Activated CD4-positive, alpha-beta T cell treated with anti-CD3 and anti-CD28 coated beads, Interleukin-2, amount 10 ng/mL, durations not matched to agents 24 days and 14 days (primary cell): ENCODE measurements at regions not wholly inside any gene's neighbourhood (a gene's known extent, or its start where the extent isn't known, plus 50 kb on each side); places are given as distances from the start of the nearest gene placed in this dataset.

Source experiments
- DNase-seq: peaks from one replicate; pipeline ENCODE4 v3.0.0; 2022
- H3K27ac Mint-ChIP-seq: one replicate; pipeline ENCODE4 v1.8.0; 2022; ENCODE audit warnings: mild to moderate bottlenecking, mixed read lengths
- H3K27me3 Mint-ChIP-seq: one replicate; pipeline ENCODE4 v1.8.0; 2022; ENCODE audit warnings: mixed read lengths
- H3K36me3 Mint-ChIP-seq: one replicate; pipeline ENCODE4 v1.8.0; 2022; ENCODE audit warnings: low read depth, mild to moderate bottlenecking, mixed read lengths
- H3K4me1 Mint-ChIP-seq: one replicate; pipeline ENCODE4 v1.8.0; 2021; ENCODE audit warnings: mixed read lengths
- H3K4me3 Mint-ChIP-seq: one replicate; pipeline ENCODE4 v1.8.0; 2022; ENCODE audit warnings: mild to moderate bottlenecking, moderate library complexity, mixed read lengths
- H3K9me3 Mint-ChIP-seq: one replicate; pipeline ENCODE4 v1.8.0; 2021; ENCODE audit warnings: mixed read lengths
- intact Hi-C: fragments of 100-400 bp; cut with micrococcal nuclease; formaldehyde crosslinking; loops from one replicate; pipeline ENCODE4 v1.15.1; 2023

DNA sequence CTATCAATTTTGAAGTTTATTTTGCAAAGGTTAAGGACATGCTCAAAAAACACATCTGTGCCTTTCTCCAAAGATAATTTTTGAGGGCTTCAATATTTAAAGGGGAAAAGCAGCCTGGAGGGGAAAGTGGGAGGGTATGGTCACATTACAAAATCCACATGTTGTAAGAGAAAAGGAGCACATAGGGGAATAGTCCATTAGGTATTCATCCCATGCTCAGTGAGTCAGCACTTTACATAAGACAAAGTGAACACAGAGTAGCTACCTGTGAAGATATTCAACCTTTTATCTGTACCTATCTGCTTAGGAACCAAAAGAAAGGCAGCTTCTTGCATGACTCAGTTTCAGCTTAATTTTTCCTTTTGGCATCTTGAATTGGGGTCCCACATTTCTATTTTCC, 932.0 kb downstream of the SLITRK6 start:
- Mint-ChIP-seq H3K4me3 (no peak overlapping the region), H3K36me3 (no peaks in the 10 kb centered on the region), H3K27me3 (no peaks in the 10 kb centered on the region), H3K27ac (no peak overlapping the region), H3K9me3 (no peaks in the 10 kb centered on the region), H3K4me1 (no peaks in the 10 kb centered on the region)
- DNase-seq = no peak
- intact Hi-C loops = no loop called here

DNA sequence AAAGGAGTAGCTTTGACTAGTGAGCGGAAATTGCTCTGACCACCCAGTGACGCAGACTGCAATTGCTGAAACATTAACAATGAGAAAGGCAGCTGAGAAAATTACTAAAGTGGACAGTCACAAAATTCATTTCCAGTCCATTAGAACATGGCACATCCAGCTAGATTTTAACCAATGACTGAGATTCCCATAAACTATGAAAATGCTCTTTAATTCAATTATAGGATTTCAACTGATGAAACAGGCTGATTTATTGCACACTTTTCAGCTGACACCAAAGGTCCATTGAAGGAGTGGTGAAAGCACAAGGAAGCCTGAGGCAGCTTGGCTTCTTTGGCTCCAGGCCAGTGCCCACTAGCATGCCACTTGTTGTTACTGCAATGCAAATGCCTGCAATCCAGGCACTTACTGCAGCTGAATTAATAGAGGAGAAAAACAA, 933.4 kb downstream of the SLITRK6 start:
- H3K27me3 Mint-ChIP-seq = no peaks in the 10 kb centered on the region
- no peak overlapping the region for H3K27ac Mint-ChIP-seq
- H3K4me1 Mint-ChIP-seq = no peaks in the 10 kb centered on the region
- intact Hi-C loops = no loop called here
- H3K9me3 Mint-ChIP-seq = no peaks in the 10 kb centered on the region
- no peak overlapping the region for H3K4me3 Mint-ChIP-seq
- no peaks in the 10 kb centered on the region for H3K36me3 Mint-ChIP-seq
- DNase-seq = no peak

- Mint-ChIP-seq H3K4me1 (no peaks in the 10 kb centered on the region), H3K27me3 (no peaks in the 10 kb centered on the region), H3K36me3 (no peaks in the 10 kb centered on the region), H3K27ac (no peak overlapping the region), H3K9me3 (no peaks in the 10 kb centered on the region), H3K4me3 (no peak overlapping the region)
- intact Hi-C loops = no loop called here
- DNase-seq = no peak
These were observed 934.9 kb downstream of the SLITRK6 start for GRCh38 chr13:84864341-84864740.

GRCh38 chr13:84847107-84847506, 952.1 kb downstream of the SLITRK6 start:
- no peak for DNase-seq
- Mint-ChIP-seq H3K36me3 (no peaks in the 10 kb centered on the region), H3K4me3 (no peak overlapping the region), H3K4me1 (no peaks in the 10 kb centered on the region), H3K27me3 (no peaks in the 10 kb centered on the region), H3K27ac (no peak overlapping the region), H3K9me3 (no peaks in the 10 kb centered on the region)
- intact Hi-C loops = no loop called here

DNA sequence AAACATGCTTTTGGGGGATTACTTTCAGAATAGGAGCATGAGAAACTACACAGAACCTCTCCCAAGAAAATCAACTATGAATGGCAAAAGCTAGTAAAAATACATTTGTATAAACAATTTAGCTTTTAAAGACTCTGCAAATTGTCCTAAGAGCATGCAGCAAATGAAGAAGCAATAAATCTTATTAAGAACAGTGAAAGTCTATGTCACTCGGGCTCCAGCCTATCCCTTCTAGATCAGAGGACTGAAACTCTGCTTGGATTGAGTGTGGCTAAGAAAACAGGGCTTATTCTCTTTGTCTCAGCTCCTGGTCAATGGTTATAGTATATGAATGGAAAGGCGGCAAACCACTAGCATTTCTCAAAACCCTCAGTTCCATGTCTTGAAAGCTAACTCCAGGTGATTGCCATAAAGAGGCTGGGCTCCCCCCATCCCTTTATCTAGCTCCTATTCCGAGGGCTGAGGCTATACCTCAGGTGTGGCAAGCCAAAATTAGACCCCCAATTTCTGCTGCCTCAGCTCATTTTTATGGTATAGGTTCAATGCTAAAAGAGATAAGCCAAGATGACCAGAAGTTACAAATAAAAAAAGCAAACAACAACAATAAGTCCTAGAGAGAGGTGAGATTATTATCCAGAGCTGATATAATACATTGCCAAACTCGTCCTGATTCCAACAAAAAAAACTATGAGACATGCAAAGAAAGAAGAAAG, 953.2 kb downstream of the SLITRK6 start:
- no peak for DNase-seq
- H3K4me3 Mint-ChIP-seq = no peak overlapping the region
- no peaks in the 10 kb centered on the region for H3K4me1 Mint-ChIP-seq
- no peak overlapping the region for H3K27ac Mint-ChIP-seq
- H3K36me3 Mint-ChIP-seq = no peaks in the 10 kb centered on the region
- H3K27me3 Mint-ChIP-seq = no peaks in the 10 kb centered on the region
- no peaks in the 10 kb centered on the region for H3K9me3 Mint-ChIP-seq
- intact Hi-C loops = no loop called here

GRCh38 chr13:84844473-84844872, 954.7 kb downstream of the SLITRK6 start:
- H3K27ac Mint-ChIP-seq = no peak overlapping the region
- intact Hi-C loops = no loop called here
- no peaks in the 10 kb centered on the region for H3K9me3 Mint-ChIP-seq
- H3K4me1 Mint-ChIP-seq = no peaks in the 10 kb centered on the region
- no peak for DNase-seq
- no peaks in the 10 kb centered on the region for H3K27me3 Mint-ChIP-seq
- no peak overlapping the region for H3K4me3 Mint-ChIP-seq
- no peaks in the 10 kb centered on the region for H3K36me3 Mint-ChIP-seq

DNA sequence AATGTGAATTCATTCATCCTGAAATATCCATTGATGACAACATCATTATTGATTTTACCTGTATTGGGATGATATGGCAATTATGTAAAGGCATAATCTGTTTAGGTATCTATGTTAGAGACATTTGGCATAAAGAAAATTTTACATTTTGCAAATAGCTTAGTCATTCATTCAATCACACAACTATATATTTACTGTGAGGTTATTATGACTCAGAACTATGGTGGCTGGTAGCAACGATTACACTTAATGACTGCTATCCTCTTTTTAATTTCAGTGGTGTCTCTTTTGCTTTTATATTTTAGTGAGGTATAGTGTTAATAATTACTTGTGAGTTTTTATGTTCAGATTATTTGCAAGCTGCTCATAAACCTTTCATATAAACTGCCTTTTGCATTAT, 955.9 kb downstream of the SLITRK6 start:
- intact Hi-C loops = no loop called here
- Mint-ChIP-seq H3K36me3 (no peaks in the 10 kb centered on the region), H3K27ac (no peak overlapping the region), H3K4me1 (no peaks in the 10 kb centered on the region), H3K4me3 (no peak overlapping the region), H3K27me3 (no peaks in the 10 kb centered on the region), H3K9me3 (no peaks in the 10 kb centered on the region)
- no peak for DNase-seq

DNA sequence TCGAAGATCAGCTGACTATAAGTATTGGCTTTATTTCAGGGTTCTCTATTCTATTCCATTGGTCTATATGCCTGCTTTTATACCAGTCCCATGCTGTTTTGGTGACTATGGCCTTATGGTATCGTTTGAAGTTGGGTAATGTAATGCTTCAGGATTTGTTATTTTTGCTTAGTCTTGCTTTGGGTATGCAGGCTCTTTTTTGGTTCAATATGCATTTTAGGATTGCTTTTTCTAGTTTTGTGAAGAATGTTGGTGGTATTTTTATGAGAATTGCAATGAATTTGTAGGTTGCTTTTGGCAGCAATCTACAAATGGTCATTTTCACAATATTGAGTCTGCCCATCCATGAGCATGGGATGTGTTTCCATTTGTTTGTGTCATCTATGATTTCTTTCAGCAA, 951.9 kb upstream of the SLITRK1 start:
- Mint-ChIP-seq H3K9me3 (no peaks in the 10 kb centered on the region), H3K27me3 (no peaks in the 10 kb centered on the region), H3K4me1 (no peaks in the 10 kb centered on the region), H3K4me3 (no peak overlapping the region), H3K27ac (no peak overlapping the region), H3K36me3 (no peaks in the 10 kb centered on the region)
- DNase-seq = no peak
- intact Hi-C loops = no loop called here

- Mint-ChIP-seq H3K4me3 (no peak overlapping the region), H3K27ac (no peak overlapping the region), H3K36me3 (no peaks in the 10 kb centered on the region), H3K4me1 (no peaks in the 10 kb centered on the region), H3K9me3 (no peaks in the 10 kb centered on the region), H3K27me3 (no peaks in the 10 kb centered on the region)
- DNase-seq = no peak
- intact Hi-C loops = no loop called here
These were observed 949.7 kb upstream of the SLITRK1 start for GRCh38 chr13:84831666-84832657.

DNA sequence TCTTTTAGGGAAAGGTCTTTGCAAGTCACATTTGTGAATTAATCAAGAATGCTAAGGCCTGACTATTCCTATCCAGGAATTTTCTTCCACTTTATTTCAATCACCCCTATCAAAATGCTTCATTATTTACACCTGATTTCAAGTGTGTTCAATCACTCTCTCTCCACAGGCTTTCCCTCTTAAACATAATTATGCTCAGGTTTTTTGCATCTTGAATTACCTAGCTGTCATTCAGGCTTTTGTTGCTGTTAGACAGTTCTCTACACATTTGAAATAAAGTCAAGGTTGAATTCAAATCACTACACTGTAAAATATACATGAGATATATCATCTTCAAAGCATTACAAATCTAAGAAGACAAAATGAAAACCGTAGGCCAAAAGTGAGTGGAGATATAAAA, 941.3 kb upstream of the SLITRK1 start:
- DNase-seq = no peak
- intact Hi-C loops = no loop called here
- Mint-ChIP-seq H3K4me3 (no peak overlapping the region), H3K4me1 (no peaks in the 10 kb centered on the region), H3K36me3 (no peaks in the 10 kb centered on the region), H3K27ac (no peak overlapping the region), H3K27me3 (no peaks in the 10 kb centered on the region), H3K9me3 (no peaks in the 10 kb centered on the region)

DNA sequence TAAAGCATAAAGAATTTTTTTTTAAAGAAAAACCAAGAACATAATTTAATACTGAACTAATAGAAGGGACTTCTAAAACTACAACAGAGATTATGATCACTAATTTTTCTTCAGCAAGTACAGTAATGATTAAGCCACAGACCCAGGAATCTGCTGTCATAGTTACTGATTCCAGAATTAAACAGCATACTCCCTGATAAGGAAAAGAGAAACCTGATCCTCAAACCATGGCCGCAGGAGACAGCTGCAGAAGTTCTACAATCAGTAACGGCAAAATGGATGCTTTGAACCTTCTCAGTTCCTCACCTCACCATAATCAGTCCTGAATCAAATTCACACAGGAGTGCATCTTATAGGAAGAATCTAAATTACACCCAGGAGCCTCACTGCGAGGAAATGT, 939.0 kb upstream of the SLITRK1 start:
- no peak overlapping the region for H3K27ac Mint-ChIP-seq
- DNase-seq = no peak
- intact Hi-C loops = no loop called here
- H3K36me3 Mint-ChIP-seq = no peaks in the 10 kb centered on the region
- H3K27me3 Mint-ChIP-seq = no peaks in the 10 kb centered on the region
- H3K9me3 Mint-ChIP-seq = no peaks in the 10 kb centered on the region
- H3K4me3 Mint-ChIP-seq = no peak overlapping the region
- H3K4me1 Mint-ChIP-seq = no peaks in the 10 kb centered on the region

DNA sequence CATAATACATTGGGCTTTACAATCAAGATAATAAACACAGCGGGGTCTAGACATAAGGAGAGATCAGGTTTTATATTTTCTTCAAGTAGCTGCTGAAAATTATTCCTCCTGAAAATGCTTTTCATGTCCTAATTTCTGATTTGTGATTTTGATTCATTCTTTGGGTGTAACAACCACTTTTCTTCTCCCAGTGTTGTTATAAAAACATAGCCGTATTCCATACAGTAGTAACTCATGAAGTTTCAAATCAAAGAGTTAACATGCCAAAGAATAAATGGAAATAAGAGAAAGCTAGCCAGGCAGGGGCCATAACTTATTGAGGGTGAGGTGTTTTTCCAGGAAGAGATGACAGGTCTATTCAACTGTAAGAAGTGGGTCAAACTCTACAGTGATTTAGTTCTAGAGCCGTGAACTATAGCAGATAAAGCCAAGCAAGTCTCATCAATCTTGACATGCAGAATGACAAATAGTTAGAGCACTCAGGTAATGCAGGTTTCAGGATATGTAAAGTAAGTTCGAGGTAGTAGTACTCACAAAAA, 934.4 kb upstream of the SLITRK1 start:
- DNase-seq = no peak
- no peak overlapping the region for H3K4me3 Mint-ChIP-seq
- H3K36me3 Mint-ChIP-seq = no peaks in the 10 kb centered on the region
- no peaks in the 10 kb centered on the region for H3K4me1 Mint-ChIP-seq
- no peak overlapping the region for H3K27ac Mint-ChIP-seq
- H3K27me3 Mint-ChIP-seq = no peaks in the 10 kb centered on the region
- H3K9me3 Mint-ChIP-seq = no peaks in the 10 kb centered on the region
- intact Hi-C loops = no loop called here

DNA sequence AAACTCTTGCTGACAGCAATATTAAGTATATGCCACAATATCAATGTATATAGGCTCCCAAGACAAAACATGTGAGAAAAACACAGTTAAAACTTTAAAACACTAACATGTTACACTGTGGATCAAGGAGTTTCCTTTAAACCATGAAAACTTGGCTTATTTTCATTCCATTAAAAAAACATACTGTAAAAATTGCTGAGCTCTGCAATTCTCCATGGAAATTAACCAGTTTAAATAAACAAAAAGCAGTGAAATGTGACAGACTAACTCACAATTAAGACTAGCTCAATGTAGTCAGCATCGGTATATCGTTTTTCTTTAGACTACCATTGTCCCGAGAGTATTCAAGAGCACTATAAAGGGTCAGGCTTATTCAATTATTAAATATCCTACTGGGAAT, 930.5 kb upstream of the SLITRK1 start:
- Mint-ChIP-seq H3K4me1 (no peaks in the 10 kb centered on the region), H3K27ac (no peak overlapping the region), H3K36me3 (no peaks in the 10 kb centered on the region), H3K4me3 (no peak overlapping the region), H3K9me3 (no peaks in the 10 kb centered on the region), H3K27me3 (no peaks in the 10 kb centered on the region)
- intact Hi-C loops = no loop called here
- no peak for DNase-seq

- Mint-ChIP-seq H3K27ac (no peak overlapping the region), H3K36me3 (no peaks in the 10 kb centered on the region), H3K9me3 (no peaks in the 10 kb centered on the region), H3K4me1 (no peaks in the 10 kb centered on the region), H3K4me3 (no peak overlapping the region), H3K27me3 (no peaks in the 10 kb centered on the region)
- DNase-seq = no peak
- intact Hi-C loops = no loop called here
These were observed 929.8 kb upstream of the SLITRK1 start for GRCh38 chr13:84812078-84812477.
